ENCODE measurements at regions not wholly inside any gene's neighbourhood (a gene's known extent, or its start where the extent isn't known, plus 50 kb on each side); places are given as distances from the start of the nearest gene placed in this dataset.

DNA sequence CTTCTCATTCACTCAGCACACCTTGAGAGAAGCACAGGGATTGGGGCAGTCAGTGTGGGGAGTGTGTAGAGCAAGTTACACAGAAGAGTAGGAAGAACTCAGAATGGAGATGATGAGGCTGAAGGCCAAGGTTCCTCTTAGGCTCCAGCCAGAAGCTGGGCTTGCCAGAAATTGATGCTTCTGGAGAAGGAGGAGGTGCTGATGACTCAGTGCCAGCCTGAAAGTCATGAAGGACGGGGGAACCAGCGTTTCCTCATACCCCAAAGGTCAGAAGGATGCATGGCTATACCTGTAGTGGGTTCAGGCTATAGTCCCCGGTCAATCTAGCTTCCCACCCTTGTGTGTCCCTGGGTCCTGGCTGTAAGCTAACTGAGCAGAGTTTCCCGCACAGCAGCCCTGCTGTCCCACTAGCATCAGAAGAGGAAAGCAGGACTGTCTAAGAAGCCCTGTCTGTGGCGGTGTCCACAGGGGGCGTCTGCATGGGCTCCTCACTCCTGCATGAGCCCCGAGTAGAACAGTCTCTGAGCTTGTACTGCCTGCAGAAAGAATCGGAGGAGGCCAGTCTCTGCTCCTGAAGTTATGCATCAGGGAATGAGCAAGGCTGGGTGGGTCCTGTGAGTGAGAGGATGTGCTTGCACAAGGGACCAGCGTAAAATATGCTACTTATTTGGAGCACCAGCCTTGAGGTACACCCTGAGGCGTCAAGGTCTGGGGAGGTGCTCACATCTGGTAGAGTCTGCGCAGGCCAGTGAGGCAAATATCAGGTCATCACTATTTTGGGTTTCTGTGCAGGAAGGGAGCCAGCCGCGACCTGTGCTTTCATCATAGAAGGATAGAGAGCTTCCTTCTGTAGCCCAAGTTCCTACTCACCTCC lies 148.5 kb downstream of the MRPL14 start:
- TF ChIP-seq TAF1 (CRISPR knock-in tag; IDR thresholded peaks at IDR 0.05) (no peak), NFRKB (IDR thresholded peaks at IDR 0.05) (no peak)
